BJ (cell line): ENCODE measurements at regions not wholly inside any gene's neighbourhood (a gene's known extent, or its start where the extent isn't known, plus 50 kb on each side); places are given as distances from the start of the nearest gene placed in this dataset.

Experiments used
- CTCF ChIA-PET: fragments of 350-600 bp; formaldehyde crosslinking; extraction: SDS; loops from one replicate; lab custom pipeline; 2021; ENCODE audit warnings: antibody characterized with exemption, inconsistent platforms; lab: Yijun Ruan, JAX
- POLR2A ChIA-PET: fragments of 300-600 bp; sonication (Branson Sonifier 250); formaldehyde crosslinking; extraction: SDS; loops from one replicate; lab custom pipeline; 2021; ENCODE audit warnings: antibody characterized with exemption; lab: Charles Lee
- DNase-seq: peaks from one replicate; pipeline ENCODE4 v3.0.0-alpha.2; 2011; ENCODE audit warnings: low read depth
- H3K27me3 ChIP-seq: 2 replicates; pipeline ENCODE4 v1.6.0; 2011; ENCODE audit warnings: low read length; ENCODE audit not compliant: control insufficient read depth, insufficient read depth
- H3K36me3 ChIP-seq: 2 replicates; pipeline ENCODE4 v1.5.1; 2011; ENCODE audit warnings: low read length; ENCODE audit not compliant: control insufficient read depth, insufficient read depth
- H3K4me3 ChIP-seq: 2 replicates; pipeline ENCODE4 v1.5.1; 2011; ENCODE audit warnings: low read depth, mild to moderate bottlenecking, control low read depth, low read length
- CTCF ChIP-seq: IDR thresholded peaks from 2 replicates; pipeline ENCODE4 v1.5.1; 2011; ENCODE audit warnings: low read depth, mild to moderate bottlenecking, control low read depth, inconsistent platforms, low read length, moderate library complexity; ENCODE audit not compliant: insufficient read depth

GRCh38 chr3:189573004-189573403 is 58.2 kb upstream of the TP63 start:
- ChIA-PET CTCF (no interaction called here), POLR2A (no interaction called here)

GRCh38 chr3:189576486-189576885 is 54.7 kb upstream of the TP63 start:
- no peak for TF ChIP-seq CTCF
- ChIA-PET CTCF (no interaction called here), POLR2A (no interaction called here)
- no peak overlapping the region for H3K4me3 ChIP-seq
- no peak for DNase-seq
- no peaks in the 10 kb centered on the region for H3K27me3 ChIP-seq
- H3K36me3 ChIP-seq, result no peaks in the 10 kb centered on the region

More at GRCh38 chr3:189573004-189573403, 58.2 kb upstream of the TP63 start:
- TF ChIP-seq CTCF, result no peak
- no peaks in the 10 kb centered on the region for H3K27me3 ChIP-seq
- no peak for DNase-seq
- H3K36me3 ChIP-seq, result no peaks in the 10 kb centered on the region
- H3K4me3 ChIP-seq, result no peak overlapping the region

GRCh38 chr3:189577050-189577951 is 53.9 kb upstream of the TP63 start:
- Histone ChIP-seq H3K4me3 (no peak overlapping the region), H3K36me3 (no peaks in the 10 kb centered on the region), H3K27me3 (no peaks in the 10 kb centered on the region)
- ChIA-PET CTCF (no interaction called here), POLR2A (no interaction called here)
- no peak for DNase-seq
- no peak for TF ChIP-seq CTCF

GRCh38 chr3:189580190-189580589 is 51.0 kb upstream of the TP63 start:
- DNase-seq, result no peak
- Histone ChIP-seq H3K27me3 (no peaks in the 10 kb centered on the region), H3K4me3 (no peak overlapping the region), H3K36me3 (no peaks in the 10 kb centered on the region)
- POLR2A ChIA-PET, result no interaction called here
- no peak for TF ChIP-seq CTCF
- CTCF ChIA-PET, result no interaction called here
